ENCODE measurements at regions not wholly inside any gene's neighbourhood (a gene's known extent, or its start where the extent isn't known, plus 50 kb on each side); places are given as distances from the start of the nearest gene placed in this dataset.

DNA sequence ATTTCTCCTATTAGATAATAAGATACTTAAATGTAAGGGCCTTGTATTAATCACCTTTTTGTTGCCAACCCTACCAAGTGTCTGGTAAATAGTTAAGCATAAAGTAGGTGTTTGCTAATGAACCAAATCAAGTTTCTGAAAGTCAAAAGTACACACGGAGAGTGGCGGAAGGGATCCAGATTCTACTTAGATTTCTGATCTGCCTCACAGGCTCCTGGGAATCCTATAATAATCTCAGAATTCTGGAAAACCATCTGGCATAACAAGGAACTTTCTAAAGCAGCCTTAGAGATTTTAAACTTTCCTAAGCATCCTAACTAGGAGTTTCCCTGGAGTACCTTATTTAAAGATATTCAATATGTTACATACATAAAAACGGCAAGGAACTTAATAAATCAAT lies 363.2 kb upstream of the SMC2 start (continued):
- TF ChIP-seq, protein P1, sequence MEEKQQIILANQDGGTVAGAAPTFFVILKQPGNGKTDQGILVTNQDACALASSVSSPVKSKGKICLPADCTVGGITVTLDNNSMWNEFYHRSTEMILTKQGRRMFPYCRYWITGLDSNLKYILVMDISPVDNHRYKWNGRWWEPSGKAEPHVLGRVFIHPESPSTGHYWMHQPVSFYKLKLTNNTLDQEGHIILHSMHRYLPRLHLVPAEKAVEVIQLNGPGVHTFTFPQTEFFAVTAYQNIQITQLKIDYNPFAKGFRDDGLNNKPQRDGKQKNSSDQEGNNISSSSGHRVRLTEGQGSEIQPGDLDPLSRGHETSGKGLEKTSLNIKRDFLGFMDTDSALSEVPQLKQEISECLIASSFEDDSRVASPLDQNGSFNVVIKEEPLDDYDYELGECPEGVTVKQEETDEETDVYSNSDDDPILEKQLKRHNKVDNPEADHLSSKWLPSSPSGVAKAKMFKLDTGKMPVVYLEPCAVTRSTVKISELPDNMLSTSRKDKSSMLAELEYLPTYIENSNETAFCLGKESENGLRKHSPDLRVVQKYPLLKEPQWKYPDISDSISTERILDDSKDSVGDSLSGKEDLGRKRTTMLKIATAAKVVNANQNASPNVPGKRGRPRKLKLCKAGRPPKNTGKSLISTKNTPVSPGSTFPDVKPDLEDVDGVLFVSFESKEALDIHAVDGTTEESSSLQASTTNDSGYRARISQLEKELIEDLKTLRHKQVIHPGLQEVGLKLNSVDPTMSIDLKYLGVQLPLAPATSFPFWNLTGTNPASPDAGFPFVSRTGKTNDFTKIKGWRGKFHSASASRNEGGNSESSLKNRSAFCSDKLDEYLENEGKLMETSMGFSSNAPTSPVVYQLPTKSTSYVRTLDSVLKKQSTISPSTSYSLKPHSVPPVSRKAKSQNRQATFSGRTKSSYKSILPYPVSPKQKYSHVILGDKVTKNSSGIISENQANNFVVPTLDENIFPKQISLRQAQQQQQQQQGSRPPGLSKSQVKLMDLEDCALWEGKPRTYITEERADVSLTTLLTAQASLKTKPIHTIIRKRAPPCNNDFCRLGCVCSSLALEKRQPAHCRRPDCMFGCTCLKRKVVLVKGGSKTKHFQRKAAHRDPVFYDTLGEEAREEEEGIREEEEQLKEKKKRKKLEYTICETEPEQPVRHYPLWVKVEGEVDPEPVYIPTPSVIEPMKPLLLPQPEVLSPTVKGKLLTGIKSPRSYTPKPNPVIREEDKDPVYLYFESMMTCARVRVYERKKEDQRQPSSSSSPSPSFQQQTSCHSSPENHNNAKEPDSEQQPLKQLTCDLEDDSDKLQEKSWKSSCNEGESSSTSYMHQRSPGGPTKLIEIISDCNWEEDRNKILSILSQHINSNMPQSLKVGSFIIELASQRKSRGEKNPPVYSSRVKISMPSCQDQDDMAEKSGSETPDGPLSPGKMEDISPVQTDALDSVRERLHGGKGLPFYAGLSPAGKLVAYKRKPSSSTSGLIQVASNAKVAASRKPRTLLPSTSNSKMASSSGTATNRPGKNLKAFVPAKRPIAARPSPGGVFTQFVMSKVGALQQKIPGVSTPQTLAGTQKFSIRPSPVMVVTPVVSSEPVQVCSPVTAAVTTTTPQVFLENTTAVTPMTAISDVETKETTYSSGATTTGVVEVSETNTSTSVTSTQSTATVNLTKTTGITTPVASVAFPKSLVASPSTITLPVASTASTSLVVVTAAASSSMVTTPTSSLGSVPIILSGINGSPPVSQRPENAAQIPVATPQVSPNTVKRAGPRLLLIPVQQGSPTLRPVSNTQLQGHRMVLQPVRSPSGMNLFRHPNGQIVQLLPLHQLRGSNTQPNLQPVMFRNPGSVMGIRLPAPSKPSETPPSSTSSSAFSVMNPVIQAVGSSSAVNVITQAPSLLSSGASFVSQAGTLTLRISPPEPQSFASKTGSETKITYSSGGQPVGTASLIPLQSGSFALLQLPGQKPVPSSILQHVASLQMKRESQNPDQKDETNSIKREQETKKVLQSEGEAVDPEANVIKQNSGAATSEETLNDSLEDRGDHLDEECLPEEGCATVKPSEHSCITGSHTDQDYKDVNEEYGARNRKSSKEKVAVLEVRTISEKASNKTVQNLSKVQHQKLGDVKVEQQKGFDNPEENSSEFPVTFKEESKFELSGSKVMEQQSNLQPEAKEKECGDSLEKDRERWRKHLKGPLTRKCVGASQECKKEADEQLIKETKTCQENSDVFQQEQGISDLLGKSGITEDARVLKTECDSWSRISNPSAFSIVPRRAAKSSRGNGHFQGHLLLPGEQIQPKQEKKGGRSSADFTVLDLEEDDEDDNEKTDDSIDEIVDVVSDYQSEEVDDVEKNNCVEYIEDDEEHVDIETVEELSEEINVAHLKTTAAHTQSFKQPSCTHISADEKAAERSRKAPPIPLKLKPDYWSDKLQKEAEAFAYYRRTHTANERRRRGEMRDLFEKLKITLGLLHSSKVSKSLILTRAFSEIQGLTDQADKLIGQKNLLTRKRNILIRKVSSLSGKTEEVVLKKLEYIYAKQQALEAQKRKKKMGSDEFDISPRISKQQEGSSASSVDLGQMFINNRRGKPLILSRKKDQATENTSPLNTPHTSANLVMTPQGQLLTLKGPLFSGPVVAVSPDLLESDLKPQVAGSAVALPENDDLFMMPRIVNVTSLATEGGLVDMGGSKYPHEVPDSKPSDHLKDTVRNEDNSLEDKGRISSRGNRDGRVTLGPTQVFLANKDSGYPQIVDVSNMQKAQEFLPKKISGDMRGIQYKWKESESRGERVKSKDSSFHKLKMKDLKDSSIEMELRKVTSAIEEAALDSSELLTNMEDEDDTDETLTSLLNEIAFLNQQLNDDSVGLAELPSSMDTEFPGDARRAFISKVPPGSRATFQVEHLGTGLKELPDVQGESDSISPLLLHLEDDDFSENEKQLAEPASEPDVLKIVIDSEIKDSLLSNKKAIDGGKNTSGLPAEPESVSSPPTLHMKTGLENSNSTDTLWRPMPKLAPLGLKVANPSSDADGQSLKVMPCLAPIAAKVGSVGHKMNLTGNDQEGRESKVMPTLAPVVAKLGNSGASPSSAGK (IDR thresholded peaks at IDR 0.05): no peak
- TF ChIP-seq, protein P2, sequence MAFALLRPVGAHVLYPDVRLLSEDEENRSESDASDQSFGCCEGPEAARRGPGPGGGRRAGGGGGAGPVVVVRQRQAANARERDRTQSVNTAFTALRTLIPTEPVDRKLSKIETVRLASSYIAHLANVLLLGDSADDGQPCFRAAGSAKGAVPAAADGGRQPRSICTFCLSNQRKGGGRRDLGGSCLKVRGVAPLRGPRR (CRISPR knock-in tag; IDR thresholded peaks at IDR 0.05): no peak
- no peak for TF ChIP-seq E2F3 (CRISPR knock-in tag; IDR thresholded peaks at IDR 0.05)
- no peak for TF ChIP-seq PHB2 (IDR thresholded peaks at IDR 0.05; ENCODE audit: low read depth)
